ENCODE measurements at regions not wholly inside any gene's neighbourhood (a gene's known extent, or its start where the extent isn't known, plus 50 kb on each side); places are given as distances from the start of the nearest gene placed in this dataset.

- H3K4me2 ChIP-seq (ENCODE audit: insufficient read depth in 1 of 2, low read depth in 2 of 2, low read length in 2 of 2), result no peak overlapping the region
- no peak overlapping the region for H4K5ac ChIP-seq (ENCODE audit: insufficient read length, low read depth, low read length)
- H3K36me3 ChIP-seq (ENCODE audit: control insufficient read depth in 2 of 4, insufficient read depth in 4 of 4, low read length in 3 of 4), result no peaks in the 10 kb centered on the region
- no peak overlapping the region for H3K56ac ChIP-seq (replicated peaks; ENCODE audit: insufficient read length, low read depth, low read length)
- H4K8ac ChIP-seq (ENCODE audit: extremely low read depth, insufficient read depth, low read length), result no peak overlapping the region
- no peaks in the 10 kb centered on the region for H4K20me1 ChIP-seq (replicated peaks in 1 of 2; ENCODE audit: control insufficient read depth in 1 of 2, insufficient read depth in 2 of 2, low read length in 2 of 2)
- H2BK120ac ChIP-seq (replicated peaks; ENCODE audit: low read depth, low read length), result no peak overlapping the region
- no peak overlapping the region for H3K4me3 ChIP-seq (ENCODE audit: extremely low read depth in 1 of 4, insufficient read depth in 2 of 4, low read depth in 3 of 4, low read length in 4 of 4)
- DNase-seq (ENCODE audit: low read depth in 1 of 2, low spot score in 2 of 2) (no peak), FAIRE-seq (no peak)
- H2BK20ac ChIP-seq (ENCODE audit: low read length), result no peak overlapping the region
- CTCF ChIA-PET (ENCODE audit: partially characterized antibody), result interaction anchor here (0.6 kb wide), 1 partner anchor 32 kb away, joined by 3 read pairs; no protein-coding TSS in a partner anchor
- H3K79me2 ChIP-seq (ENCODE audit: control insufficient read depth in 1 of 2, insufficient read depth in 2 of 2, low read length in 2 of 2), result no peaks in the 10 kb centered on the region
- peaks cover 0 to 2% (median under 1%) of the 10 kb centered on the region in 4 experiments; a peak in 3 of 7 replicates for H3K4me1 ChIP-seq (replicated peaks in 1 of 4; ENCODE audit: control insufficient read depth in 3 of 4, insufficient read depth in 4 of 4, low read length in 3 of 4)
- no peak overlapping the region for H2AK5ac ChIP-seq (ENCODE audit: low read depth, low read length)
- POLR2A ChIA-PET (ENCODE audit: partially characterized antibody), result interaction anchor here (1.2 kb wide), 1 partner anchor 23 kb away, joined by 3 read pairs; no protein-coding TSS in a partner anchor
- no peak overlapping the region for H2AFZ ChIP-seq (ENCODE audit: low read length)
- H2BK15ac ChIP-seq (ENCODE audit: low read length), result no peak overlapping the region
- no peak overlapping the region for H3K23ac ChIP-seq (ENCODE audit: insufficient read length)
- H3K18ac ChIP-seq (ENCODE audit: extremely low read depth, low read length), result no peak overlapping the region
- H3K27me3 ChIP-seq (replicated peaks in 1 of 4; ENCODE audit: control insufficient read depth in 3 of 4, extremely low read depth in 1 of 4, insufficient read depth in 3 of 4, low read length in 3 of 4), result no peaks in the 10 kb centered on the region
- TF ChIP-seq MAFK (IDR thresholded peaks at IDR 0.05; ENCODE audit: low read depth, low read length) (peak; percentile 36; the same call in 1 of the 2 replicates), TAF7 (optimal IDR thresholded peaks at IDR 0.05; ENCODE audit: borderline replicate concordance, low read depth, low read length) (no peak)
- H3K14ac ChIP-seq (ENCODE audit: insufficient read length), result no peak overlapping the region
- H3K27ac ChIP-seq (ENCODE audit: low read depth, low read length), result no peak overlapping the region
- H2BK12ac ChIP-seq (ENCODE audit: low read depth, low read length), result no peak overlapping the region
- no peak overlapping the region for H2BK5ac ChIP-seq (ENCODE audit: low read depth, low read length)
- no peak overlapping the region for H3K9ac ChIP-seq (replicated peaks in 1 of 4; ENCODE audit: extremely low read depth in 1 of 4, low read depth in 3 of 4, low read length in 3 of 4)
- H3K4ac ChIP-seq (replicated peaks; ENCODE audit: insufficient read length, low read depth, low read length), result no peak overlapping the region
- no peaks in the 10 kb centered on the region for H3K79me1 ChIP-seq (ENCODE audit: low read depth, low read length)
- no peak overlapping the region for H4K91ac ChIP-seq (replicated peaks; ENCODE audit: insufficient read length, low read length)
- H3K23me2 ChIP-seq (ENCODE audit: low read depth, low read length), result no peaks in the 10 kb centered on the region
- no peaks in the 10 kb centered on the region for H3K9me3 ChIP-seq (ENCODE audit: insufficient read depth in 2 of 2, low read depth in 1 of 2, low read length in 1 of 2)
- WGBS, 2 experiments (ENCODE audit: extremely low coverage in 1 of 2, insufficient coverage in 1 of 2, insufficient read length in 1 of 2, insufficient replicate concordance in 2 of 2, low coverage in 1 of 2, low lambda C conversion rate in 2 of 2, missing lambda C conversion rate in 1 of 2), result 91% methylated on average over 4 of the region's 5 CpGs; no CpG with 5 or more reads in 1 of the 2 experiments
These were observed 411.7 kb upstream of the ZFHX3 start for GRCh38 chr16:73459586-73459985.

All from H1 (cell line).